ENCODE measurements at regions not wholly inside any gene's neighbourhood (a gene's known extent, or its start where the extent isn't known, plus 50 kb on each side); places are given as distances from the start of the nearest gene placed in this dataset.
"Not testable (repeated sequence)": the region's sequence is repeated elsewhere in the genome, so short reads cannot be mapped to it uniquely, and the experiment has no call there.

GRCh38 chr7:54398863-54399262, 143.3 kb upstream of the VSTM2A start:
- no peak for DNase-seq

DNA sequence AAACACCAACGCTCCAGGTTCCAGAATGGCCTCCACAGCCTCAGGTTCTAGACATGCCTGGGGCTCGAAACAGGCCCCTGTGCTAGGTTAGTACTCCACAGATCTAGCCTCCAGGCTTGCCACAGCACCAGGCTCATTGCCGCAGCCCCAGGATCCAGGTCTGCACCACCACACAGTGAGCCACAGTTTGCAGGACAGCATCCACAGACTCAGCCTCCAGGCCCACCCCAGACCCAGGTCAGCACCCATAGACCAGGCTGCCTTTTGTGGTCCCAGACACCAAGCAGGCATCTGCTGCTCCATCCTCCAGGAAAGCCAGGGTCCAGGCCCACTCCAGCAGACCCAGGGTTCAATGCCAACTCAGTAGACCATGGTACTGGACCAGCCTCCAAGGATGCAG, 132.3 kb upstream of the VSTM2A start:
- DNase-seq, result no peak

GRCh38 chr7:54416678-54417077, 125.5 kb upstream of the VSTM2A start:
- no peak for DNase-seq

DNA sequence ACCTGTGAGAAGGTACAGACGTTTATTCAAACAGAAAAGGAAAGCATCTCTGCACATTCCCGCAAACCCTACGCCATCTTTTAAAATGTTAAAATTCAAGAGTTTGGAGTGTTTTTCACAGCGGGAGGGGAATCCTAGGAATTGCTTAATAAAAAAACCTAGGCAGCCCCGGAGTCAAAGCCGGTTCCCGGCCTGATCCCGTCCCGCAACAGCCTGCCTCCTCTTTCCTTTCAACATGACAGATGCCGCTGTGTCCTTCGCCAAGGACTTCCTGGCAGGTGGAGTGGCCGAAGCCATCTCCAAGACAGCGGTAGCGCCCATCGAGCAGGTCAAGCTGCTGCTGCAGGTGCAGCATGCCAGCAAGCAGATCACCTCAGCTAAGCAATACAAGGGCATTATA, 123.0 kb upstream of the VSTM2A start:
- no peak for DNase-seq

- no peak for DNase-seq
Measured at GRCh38 chr7:54426406-54426805, 115.8 kb upstream of the VSTM2A start.

- DNase-seq, result no peak
Measured at GRCh38 chr7:54429111-54429510, 113.1 kb upstream of the VSTM2A start.

GRCh38 chr7:54439391-54439790, 102.8 kb upstream of the VSTM2A start:
- DNase-seq, result no peak

- not testable (repeated sequence) for DNase-seq
Measured at GRCh38 chr7:54444046-54444686, 98.0 kb upstream of the VSTM2A start.

DNA sequence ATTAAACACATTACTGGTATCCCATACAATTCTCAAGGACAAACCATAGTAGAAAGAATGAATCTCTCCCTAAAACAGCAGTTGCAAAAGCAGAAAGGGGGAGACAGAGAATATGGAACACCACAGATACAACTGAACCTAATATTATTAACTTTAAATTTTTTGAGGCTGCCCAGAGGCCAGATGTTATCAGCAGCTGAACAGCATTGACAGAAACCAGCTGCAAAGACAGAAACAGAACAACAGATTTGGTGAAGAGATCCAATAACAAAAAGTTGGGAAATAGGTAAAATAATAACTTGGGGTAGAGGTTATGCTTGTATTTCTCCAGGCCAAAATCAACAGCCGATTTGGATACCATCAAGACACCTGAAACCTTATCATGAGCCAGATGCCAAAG, 89.0 kb upstream of the VSTM2A start:
- not testable (repeated sequence) for DNase-seq

GRCh38 chr7:54454700-54455099, 87.5 kb upstream of the VSTM2A start:
- DNase-seq, result not testable (repeated sequence)

DNA sequence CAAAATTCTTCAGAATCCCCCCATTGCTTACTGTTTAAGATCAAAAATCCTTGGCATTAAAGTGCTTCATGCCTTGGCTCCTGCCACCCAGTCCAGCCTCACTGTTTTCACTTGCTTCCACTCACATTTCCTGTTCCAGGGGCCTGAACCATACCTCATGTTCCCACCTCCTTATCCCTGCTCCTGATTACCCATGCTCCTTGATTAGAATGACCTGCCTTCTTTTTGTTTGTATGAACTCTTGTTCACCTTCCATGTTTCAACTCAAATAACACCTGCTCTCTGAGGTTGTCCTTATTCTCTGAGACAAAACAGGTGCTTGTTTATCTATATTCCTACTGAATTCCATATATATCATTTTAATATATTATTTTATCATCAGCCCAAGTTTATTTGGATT, 77.1 kb upstream of the VSTM2A start:
- DNase-seq, result no peak

GRCh38 chr7:54469740-54470139, 72.4 kb upstream of the VSTM2A start:
- no peak for DNase-seq

- no peak for DNase-seq
Measured at GRCh38 chr7:54476609-54477008, 65.6 kb upstream of the VSTM2A start.

DNA sequence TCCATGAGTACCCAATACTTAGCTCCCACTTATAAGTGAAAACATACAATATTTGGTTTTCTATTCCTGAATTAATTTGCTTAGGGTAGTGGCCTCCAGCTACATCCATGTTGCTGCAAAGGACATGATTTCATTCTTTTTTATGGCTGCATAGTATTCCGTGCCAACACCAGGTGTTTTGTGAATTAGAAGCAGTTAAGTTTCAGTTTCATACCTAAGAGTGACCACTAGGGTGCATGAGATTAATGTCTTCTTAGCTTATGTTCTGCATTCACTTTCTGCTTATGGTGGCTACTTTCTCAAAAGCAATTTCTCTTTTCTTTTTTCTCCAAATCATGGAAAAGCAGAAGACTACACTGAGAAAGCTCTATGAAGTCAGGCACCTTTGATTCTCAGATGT, 65.1 kb upstream of the VSTM2A start:
- no peak for DNase-seq

DNA sequence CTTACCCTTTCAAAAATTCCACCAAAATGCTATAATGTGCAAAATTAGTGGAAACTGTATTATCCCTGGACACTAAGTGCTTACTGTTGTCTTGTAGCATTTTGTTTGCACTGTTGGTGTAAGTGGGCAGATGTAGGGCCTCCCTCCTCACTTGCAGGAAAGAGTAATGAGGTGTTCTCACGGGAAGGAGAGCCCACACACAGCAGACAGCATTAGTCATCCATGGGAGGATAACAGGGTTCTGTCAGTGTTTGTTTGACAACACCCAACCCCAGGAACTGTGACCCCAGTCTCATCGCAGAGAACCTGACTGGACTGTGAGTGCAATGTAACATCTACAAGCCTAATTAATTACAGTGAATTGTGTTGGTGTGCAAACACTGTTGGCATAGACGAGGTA, 58.7 kb upstream of the VSTM2A start:
- no peak for DNase-seq

GRCh38 chr7:54485044-54485443, 57.1 kb upstream of the VSTM2A start:
- no peak for DNase-seq

Measured in NCI-H1048 (cell line).